GM23248 (cell line): ENCODE measurements at regions not wholly inside any gene's neighbourhood (a gene's known extent, or its start where the extent isn't known, plus 50 kb on each side); places are given as distances from the start of the nearest gene placed in this dataset.

Experiments used
- DNase-seq: peaks from one replicate; pipeline ENCODE4 v3.0.0-alpha.2; 2015
- H2AFZ ChIP-seq: fragments of 200-600 bp; sonication (generic); 2 replicates; pipeline ENCODE4 v1.6.1; 2016; ENCODE audit warnings: antibody characterized with exemption
- H3F3A ChIP-seq: fragments of 200-600 bp; sonication (generic); 2 replicates; pipeline ENCODE4 v1.6.1; 2016; ENCODE audit warnings: mild to moderate bottlenecking, antibody characterized with exemption, mixed run types; ENCODE audit not compliant: insufficient read depth
- H3K27ac ChIP-seq: fragments of 200-600 bp; sonication (generic); 2 replicates; pipeline ENCODE4 v1.5.1; 2016; ENCODE audit warnings: mild to moderate bottlenecking
- H3K27me3 ChIP-seq: fragments of 200-600 bp; sonication (generic); replicated peaks from 2 replicates; pipeline ENCODE4 v1.6.1; 2016; ENCODE audit warnings: mild to moderate bottlenecking; ENCODE audit not compliant: insufficient read depth
- H3K36me3 ChIP-seq: fragments of 200-600 bp; sonication (generic); 2 replicates; pipeline ENCODE4 v1.6.1; 2016; ENCODE audit warnings: low read depth, mild to moderate bottlenecking
- H3K4me1 ChIP-seq: fragments of 200-600 bp; sonication (generic); 2 replicates; pipeline ENCODE4 v1.6.1; 2016; ENCODE audit warnings: mild to moderate bottlenecking; ENCODE audit not compliant: insufficient read depth
- H3K4me2 ChIP-seq: fragments of 200-600 bp; sonication (generic); one replicate; pipeline ENCODE4 v1.6.1; 2016; ENCODE audit warnings: mild to moderate bottlenecking; ENCODE audit not compliant: unreplicated experiment
- H3K4me3 ChIP-seq: fragments of 200-600 bp; sonication (generic); 2 replicates; pipeline ENCODE4 v1.5.1; 2016; ENCODE audit warnings: mild to moderate bottlenecking
- H3K79me2 ChIP-seq: fragments of 200-600 bp; sonication (generic); 2 replicates; pipeline ENCODE4 v1.6.1; 2016; ENCODE audit warnings: mild to moderate bottlenecking; ENCODE audit not compliant: insufficient read depth
- H3K9ac ChIP-seq: fragments of 200-600 bp; sonication (generic); 2 replicates; pipeline ENCODE4 v1.6.1; 2016; ENCODE audit warnings: mild to moderate bottlenecking
- H3K9me2 ChIP-seq: fragments of 200-600 bp; sonication (generic); 2 replicates; pipeline ENCODE4 v1.6.1; 2016; ENCODE audit warnings: mixed run types, mild to moderate bottlenecking, moderate library complexity; ENCODE audit not compliant: insufficient read depth
- H3K9me3 ChIP-seq: fragments of 200-600 bp; sonication (generic); one replicate; pipeline ENCODE4 v1.6.1; 2017; ENCODE audit warnings: low read depth
- H4K20me1 ChIP-seq: fragments of 200-600 bp; sonication (generic); 2 replicates; pipeline ENCODE4 v1.6.0; 2016; ENCODE audit not compliant: insufficient read depth
- EZH2 ChIP-seq: fragments of 200-600 bp; sonication (generic); IDR thresholded peaks from 2 replicates; pipeline ENCODE4 v1.6.1; 2018; ENCODE audit warnings: antibody characterized with exemption, mild to moderate bottlenecking; ENCODE audit not compliant: insufficient read depth, poor library complexity, severe bottlenecking
- EZH2phosphoT487 ChIP-seq: fragments of 200-600 bp; sonication (generic); IDR thresholded peaks from 2 replicates; pipeline ENCODE4 v1.6.1; 2018; ENCODE audit warnings: antibody characterized with exemption, moderate library complexity, mild to moderate bottlenecking, low read depth; ENCODE audit not compliant: insufficient read depth
- WGBS, 2 experiments: methylation state at CpG; one replicate each; pipeline ENCODE4 v1.1.6; 2015 to 2017; ENCODE audit warnings: low lambda C conversion rate in 2 of 2, low coverage in 1 of 2; ENCODE audit errors: missing lambda C conversion rate in 2 of 2; 5-methylcytosine and 5-hydroxymethylcytosine counted together
- in situ Hi-C: fragments of 300-500 bp; cut with MboI; formaldehyde crosslinking; loops from 2 replicates; pipeline ENCODE4 v1.15.0; 2020

GRCh38 chr1:22366346-22366745, 85.3 kb upstream of the ZBTB40 start:
- Histone ChIP-seq H2AFZ (no peak overlapping the region), H4K20me1 (no peaks in the 10 kb centered on the region), H3K4me1 (no peaks in the 10 kb centered on the region), H3K27ac (no peak overlapping the region), H3K27me3 (peaks cover 53% of the 10 kb centered on the region), H3K9me3 (no peaks in the 10 kb centered on the region), H3K4me2 (no peak overlapping the region), H3K79me2 (no peaks in the 10 kb centered on the region), H3F3A (no peaks in the 10 kb centered on the region), H3K36me3 (no peaks in the 10 kb centered on the region), H3K9me2 (no peaks in the 10 kb centered on the region), H3K4me3 (no peak overlapping the region), H3K9ac (no peak overlapping the region)
- in situ Hi-C loops = no loop called here
- TF ChIP-seq EZH2phosphoT487 (no peak), EZH2 (no peak)
- WGBS, 2 experiments = 73 to 74% methylated on average over 6 of the region's 6 CpGs
- no peak for DNase-seq

GRCh38 chr1:22368125-22368524, 83.5 kb upstream of the ZBTB40 start:
- Histone ChIP-seq H3K36me3 (no peaks in the 10 kb centered on the region), H3K9me3 (no peaks in the 10 kb centered on the region), H3K4me1 (no peaks in the 10 kb centered on the region), H2AFZ (no peak overlapping the region), H3K79me2 (no peaks in the 10 kb centered on the region), H3K27me3 (peaks cover 40% of the 10 kb centered on the region), H3K9me2 (no peaks in the 10 kb centered on the region), H3K4me3 (no peak overlapping the region), H3K4me2 (no peak overlapping the region), H3K9ac (no peak overlapping the region), H3F3A (no peaks in the 10 kb centered on the region), H3K27ac (no peak overlapping the region), H4K20me1 (no peaks in the 10 kb centered on the region)
- 86% methylated on average over 1 of the region's 1 CpG for WGBS, 2 experiments
- in situ Hi-C loops = no loop called here
- no peak for DNase-seq
- TF ChIP-seq EZH2phosphoT487 = no peak
- TF ChIP-seq EZH2 = no peak

- Histone ChIP-seq H3K9ac (no peak overlapping the region), H3K9me2 (no peaks in the 10 kb centered on the region), H3K4me3 (no peak overlapping the region), H3K79me2 (no peaks in the 10 kb centered on the region), H4K20me1 (no peaks in the 10 kb centered on the region), H2AFZ (no peak overlapping the region), H3K4me2 (no peak overlapping the region), H3K27me3 (peaks cover 36% of the 10 kb centered on the region), H3K27ac (no peak overlapping the region), H3K36me3 (no peaks in the 10 kb centered on the region), H3K9me3 (no peaks in the 10 kb centered on the region), H3F3A (no peaks in the 10 kb centered on the region), H3K4me1 (no peaks in the 10 kb centered on the region)
- TF ChIP-seq EZH2phosphoT487 (no peak), EZH2 (no peak)
- in situ Hi-C loops = no loop called here
- DNase-seq = no peak
- WGBS, 2 experiments = 74 to 78% methylated on average over 11 of the region's 11 CpGs
Observed at GRCh38 chr1:22369294-22370189, 82.1 kb upstream of the ZBTB40 start.

DNA sequence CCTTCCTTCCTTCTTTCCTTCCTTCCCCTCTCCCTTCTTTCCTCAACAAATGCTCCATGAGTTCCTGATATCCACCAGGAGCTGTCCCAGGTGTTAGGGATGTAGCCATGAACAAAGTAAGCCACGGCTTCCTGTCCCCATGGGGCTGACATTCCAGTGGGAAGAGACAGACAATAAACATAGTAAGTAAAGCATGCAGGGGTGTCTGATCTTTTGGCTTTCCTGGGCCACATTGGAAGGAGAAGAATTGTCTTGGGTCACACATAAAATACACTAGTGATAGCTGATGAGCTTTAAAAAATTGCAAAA, 81.5 kb upstream of the ZBTB40 start:
- Histone ChIP-seq H3K4me3 (no peak overlapping the region), H4K20me1 (no peaks in the 10 kb centered on the region), H3F3A (no peaks in the 10 kb centered on the region), H3K4me1 (no peaks in the 10 kb centered on the region), H2AFZ (no peak overlapping the region), H3K36me3 (no peaks in the 10 kb centered on the region), H3K9me3 (no peaks in the 10 kb centered on the region), H3K4me2 (no peak overlapping the region), H3K9me2 (no peaks in the 10 kb centered on the region), H3K79me2 (no peaks in the 10 kb centered on the region), H3K27me3 (peaks cover 33% of the 10 kb centered on the region), H3K9ac (no peak overlapping the region), H3K27ac (no peak overlapping the region)
- in situ Hi-C loops = no loop called here
- WGBS, 2 experiments = 79 to 93% methylated on average over 1 of the region's 1 CpG
- TF ChIP-seq EZH2 (no peak), EZH2phosphoT487 (no peak)
- DNase-seq = no peak

- 73 to 84% methylated on average over 5 of the region's 5 CpGs for WGBS, 2 experiments
- no peak for DNase-seq
- in situ Hi-C loops = no loop called here
- Histone ChIP-seq H3K27me3 (peaks cover 29% of the 10 kb centered on the region), H3K4me3 (no peak overlapping the region), H3K36me3 (no peaks in the 10 kb centered on the region), H3F3A (no peaks in the 10 kb centered on the region), H3K9ac (no peak overlapping the region), H3K9me3 (no peaks in the 10 kb centered on the region), H3K79me2 (no peaks in the 10 kb centered on the region), H3K4me1 (no peaks in the 10 kb centered on the region), H3K27ac (no peak overlapping the region), H3K4me2 (no peak overlapping the region), H2AFZ (no peak overlapping the region), H3K9me2 (no peaks in the 10 kb centered on the region), H4K20me1 (no peaks in the 10 kb centered on the region)
- TF ChIP-seq EZH2 (no peak), EZH2phosphoT487 (no peak)
Observed at GRCh38 chr1:22371408-22371807, 80.2 kb upstream of the ZBTB40 start.
